ENCODE measurements at regions not wholly inside any gene's neighbourhood (a gene's known extent, or its start where the extent isn't known, plus 50 kb on each side); places are given as distances from the start of the nearest gene placed in this dataset.

- TF ChIP-seq TAF1 (IDR thresholded peaks at IDR 0.05; ENCODE audit: borderline replicate concordance, low read depth, low read length) (no peak), POLR2A (IDR thresholded peaks at IDR 0.05; ENCODE audit: low read depth, low read length) (no peak)
These were observed 80.9 kb upstream of the TMEFF2 start for GRCh38 chr2:192275632-192276031.

All from GM12892 (cell line).